ENCODE measurements at regions not wholly inside any gene's neighbourhood (a gene's known extent, or its start where the extent isn't known, plus 50 kb on each side); places are given as distances from the start of the nearest gene placed in this dataset.

GRCh38 chr2:33785201-33786106, 186.4 kb upstream of the FAM98A start:
- DNase-seq: no peak
- no peaks in the 10 kb centered on the region for H3K4me1 ChIP-seq (replicated peaks; ENCODE audit: insufficient read depth)
- H4K20me1 ChIP-seq (ENCODE audit: insufficient read depth): no peaks in the 10 kb centered on the region
- ChIA-PET CTCF (no interaction called here), POLR2A (ENCODE audit: unreplicated experiment) (no interaction called here)
- no peaks in the 10 kb centered on the region for H3K9me2 ChIP-seq (ENCODE audit: insufficient read depth)
- intact Hi-C loops (cut with micrococcal nuclease; ENCODE audit: unreplicated experiment): no loop called here
- no peaks in the 10 kb centered on the region for H3K9me3 ChIP-seq (ENCODE audit: insufficient read depth, low read depth)
- no peak overlapping the region for H3K4me3 ChIP-seq
- H3F3A ChIP-seq (ENCODE audit: insufficient read depth, low read depth): no peaks in the 10 kb centered on the region
- no TSS peak for BruUV-seq (replicated peaks)
- H2AFZ ChIP-seq: no peak overlapping the region
- TF ChIP-seq CTCF (conservative IDR thresholded peaks at IDR 0.05) (no peak), EZH2 (IDR thresholded peaks at IDR 0.05; ENCODE audit: low read depth) (no peak)
- no peaks in the 10 kb centered on the region for H3K79me2 ChIP-seq (ENCODE audit: low read depth)
- H3K4me2 ChIP-seq: no peak overlapping the region
- H3K27ac ChIP-seq: no peak overlapping the region
- no peaks in the 10 kb centered on the region for H3K36me3 ChIP-seq (ENCODE audit: low read depth)
- peaks cover 8% of the 10 kb centered on the region for H3K27me3 ChIP-seq (ENCODE audit: insufficient read depth, low read depth)

- H3K27ac ChIP-seq: no peak overlapping the region
- intact Hi-C loops (cut with micrococcal nuclease; ENCODE audit: unreplicated experiment): no loop called here
- no TSS peak for BruUV-seq (replicated peaks)
- H3K4me3 ChIP-seq: no peak overlapping the region
- ChIA-PET CTCF (no interaction called here), POLR2A (ENCODE audit: unreplicated experiment) (no interaction called here)
- no peaks in the 10 kb centered on the region for H3K36me3 ChIP-seq (ENCODE audit: low read depth)
- H3K4me1 ChIP-seq (replicated peaks; ENCODE audit: insufficient read depth): no peaks in the 10 kb centered on the region
- peaks cover 17% of the 10 kb centered on the region for H3K27me3 ChIP-seq (ENCODE audit: insufficient read depth, low read depth)
- no peak overlapping the region for H2AFZ ChIP-seq
- H3K9me2 ChIP-seq (ENCODE audit: insufficient read depth): no peaks in the 10 kb centered on the region
- H4K20me1 ChIP-seq (ENCODE audit: insufficient read depth): no peaks in the 10 kb centered on the region
- no peak overlapping the region for H3K4me2 ChIP-seq
- H3K79me2 ChIP-seq (ENCODE audit: low read depth): no peaks in the 10 kb centered on the region
- no peak for TF ChIP-seq EZH2 (IDR thresholded peaks at IDR 0.05; ENCODE audit: low read depth)
- TF ChIP-seq CTCF (conservative IDR thresholded peaks at IDR 0.05): no peak
- H3F3A ChIP-seq (ENCODE audit: insufficient read depth, low read depth): no peaks in the 10 kb centered on the region
- H3K9me3 ChIP-seq (ENCODE audit: insufficient read depth, low read depth): no peaks in the 10 kb centered on the region
- DNase-seq: no peak
These were observed 185.4 kb upstream of the FAM98A start for GRCh38 chr2:33784488-33784887.

- H3K27me3 ChIP-seq (ENCODE audit: insufficient read depth, low read depth): peaks cover 17% of the 10 kb centered on the region
- H3K4me2 ChIP-seq: no peak overlapping the region
- TF ChIP-seq EZH2 (IDR thresholded peaks at IDR 0.05; ENCODE audit: low read depth) (no peak), CTCF (conservative IDR thresholded peaks at IDR 0.05) (no peak)
- no peaks in the 10 kb centered on the region for H3K9me2 ChIP-seq (ENCODE audit: insufficient read depth)
- ChIA-PET POLR2A (ENCODE audit: unreplicated experiment) (no interaction called here), CTCF (no interaction called here)
- no peak overlapping the region for H3K4me3 ChIP-seq
- BruUV-seq (replicated peaks): no TSS peak
- H3K36me3 ChIP-seq (ENCODE audit: low read depth): no peaks in the 10 kb centered on the region
- no peaks in the 10 kb centered on the region for H3F3A ChIP-seq (ENCODE audit: insufficient read depth, low read depth)
- intact Hi-C loops (cut with micrococcal nuclease; ENCODE audit: unreplicated experiment): no loop called here
- no peak overlapping the region for H3K27ac ChIP-seq
- no peak for DNase-seq
- no peaks in the 10 kb centered on the region for H3K79me2 ChIP-seq (ENCODE audit: low read depth)
- no peaks in the 10 kb centered on the region for H3K4me1 ChIP-seq (replicated peaks; ENCODE audit: insufficient read depth)
- no peaks in the 10 kb centered on the region for H4K20me1 ChIP-seq (ENCODE audit: insufficient read depth)
- H3K9me3 ChIP-seq (ENCODE audit: insufficient read depth, low read depth): no peaks in the 10 kb centered on the region
- no peak overlapping the region for H2AFZ ChIP-seq
These were observed 183.5 kb upstream of the FAM98A start for GRCh38 chr2:33782395-33783230.

All from PC-9 (cell line).